Keratinocyte (primary cell): ENCODE measurements at regions not wholly inside any gene's neighbourhood (a gene's known extent, or its start where the extent isn't known, plus 50 kb on each side); places are given as distances from the start of the nearest gene placed in this dataset.
"Not testable (repeated sequence)": the region's sequence is repeated elsewhere in the genome, so short reads cannot be mapped to it uniquely, and the experiment has no call there.

Experiments
- DNase-seq: peaks from one replicate; pipeline ENCODE4 v3.0.0-alpha.2; 2011; ENCODE audit warnings: low read depth, missing footprints, low spot score
- FAIRE-seq: peaks from 2 replicates; lab custom pipeline; 2011; peaks lifted over from hg19 to GRCh38; lab: Jason Lieb, UNC
- H2AFZ ChIP-seq: 2 replicates; pipeline ENCODE4 v1.6.0; 2012; ENCODE audit warnings: low read length, control low read depth, inconsistent platforms; ENCODE audit not compliant: control insufficient read depth
- H3K27ac ChIP-seq: 2 replicates; pipeline ENCODE4 v1.5.1; 2011; ENCODE audit warnings: low read length; ENCODE audit not compliant: control insufficient read depth, insufficient read depth
- H3K27me3 ChIP-seq: 3 replicates; pipeline ENCODE4 v1.6.0; 2011; ENCODE audit warnings: low read length; ENCODE audit not compliant: control insufficient read depth, insufficient read depth; ENCODE audit errors: extremely low read depth
- H3K36me3 ChIP-seq, 2 experiments: 2 replicates in 1 of 2; 3 replicates in 1 of 2; pipeline ENCODE4 v1.5.1; 2011; ENCODE audit warnings: low read length in 2 of 2, mild to moderate bottlenecking in 1 of 2; ENCODE audit not compliant: control insufficient read depth in 2 of 2, insufficient read depth in 2 of 2; ENCODE audit errors: extremely low read depth in 1 of 2
- H3K4me1 ChIP-seq: 3 replicates; pipeline ENCODE4 v1.5.1; 2011; ENCODE audit warnings: low read length; ENCODE audit not compliant: control insufficient read depth, insufficient read depth; ENCODE audit errors: extremely low read depth
- H3K4me2 ChIP-seq: 3 replicates; pipeline ENCODE4 v1.6.0; 2011; ENCODE audit warnings: low read depth, low read length; ENCODE audit not compliant: control insufficient read depth, insufficient read depth; ENCODE audit errors: extremely low read depth
- H3K4me3 ChIP-seq, 3 experiments: fragments of 200-600 bp in 1 of 3; sonication (generic) in 1 of 3; 2 replicates in 2 of 3; 3 replicates in 1 of 3; pipeline ENCODE4 v1.5.1; 2011 to 2016; ENCODE audit warnings: low read length in 3 of 3, mild to moderate bottlenecking in 3 of 3, control low read depth in 2 of 3, inconsistent platforms in 1 of 3, low read depth in 1 of 3, mixed read lengths in 1 of 3, mixed run types in 1 of 3, moderate library complexity in 1 of 3; ENCODE audit not compliant: control insufficient read depth in 2 of 3, insufficient read depth in 2 of 3; ENCODE audit errors: extremely low read depth in 1 of 3
- H3K79me2 ChIP-seq: 2 replicates; pipeline ENCODE4 v1.6.0; 2012; ENCODE audit warnings: low read length; ENCODE audit not compliant: control insufficient read depth, insufficient read depth
- H3K9ac ChIP-seq: 3 replicates; pipeline ENCODE4 v1.6.0; 2011; ENCODE audit warnings: low read length; ENCODE audit not compliant: control insufficient read depth, insufficient read depth; ENCODE audit errors: extremely low read depth
- H3K9me1 ChIP-seq: 3 replicates; pipeline ENCODE4 v1.6.0; 2011; ENCODE audit warnings: low read length; ENCODE audit not compliant: control insufficient read depth, insufficient read depth; ENCODE audit errors: extremely low read depth
- H3K9me3 ChIP-seq: 2 replicates; pipeline ENCODE4 v1.5.1; 2012; ENCODE audit warnings: low read depth, low read length; ENCODE audit not compliant: control insufficient read depth
- H4K20me1 ChIP-seq: 3 replicates; pipeline ENCODE4 v1.6.0; 2011; ENCODE audit warnings: low read length; ENCODE audit not compliant: control insufficient read depth, insufficient read depth; ENCODE audit errors: extremely low read depth
- EZH2 ChIP-seq: IDR thresholded peaks from one replicate; pipeline ENCODE4 v1.6.1; 2012; ENCODE audit warnings: inconsistent platforms, mild to moderate bottlenecking, low read length, moderate library complexity
- dilution Hi-C: fragments of 300-500 bp; cut with MboI; formaldehyde crosslinking; loops from one replicate; pipeline ENCODE4 v1.7.0; 2020; ENCODE audit warnings: low sequenced_read_pairs; ENCODE audit not compliant: extremely low pct_ligation_motif_present
- TF ChIP-seq, protein P1 (sequence below), 3 experiments: IDR thresholded peaks in 1 of 3; conservative IDR thresholded peaks in 1 of 3; optimal IDR thresholded peaks in 1 of 3; 2 replicates in 2 of 3; 3 replicates in 1 of 3; pipeline versions ENCODE3 to v1.5.1; 2011; ENCODE audit warnings: low read length in 3 of 3, mild to moderate bottlenecking in 3 of 3, moderate library complexity in 2 of 3, control low read depth in 1 of 3, inconsistent platforms in 1 of 3; ENCODE audit not compliant: insufficient read depth in 2 of 3; ENCODE audit errors: extremely low read depth in 1 of 3

DNA sequence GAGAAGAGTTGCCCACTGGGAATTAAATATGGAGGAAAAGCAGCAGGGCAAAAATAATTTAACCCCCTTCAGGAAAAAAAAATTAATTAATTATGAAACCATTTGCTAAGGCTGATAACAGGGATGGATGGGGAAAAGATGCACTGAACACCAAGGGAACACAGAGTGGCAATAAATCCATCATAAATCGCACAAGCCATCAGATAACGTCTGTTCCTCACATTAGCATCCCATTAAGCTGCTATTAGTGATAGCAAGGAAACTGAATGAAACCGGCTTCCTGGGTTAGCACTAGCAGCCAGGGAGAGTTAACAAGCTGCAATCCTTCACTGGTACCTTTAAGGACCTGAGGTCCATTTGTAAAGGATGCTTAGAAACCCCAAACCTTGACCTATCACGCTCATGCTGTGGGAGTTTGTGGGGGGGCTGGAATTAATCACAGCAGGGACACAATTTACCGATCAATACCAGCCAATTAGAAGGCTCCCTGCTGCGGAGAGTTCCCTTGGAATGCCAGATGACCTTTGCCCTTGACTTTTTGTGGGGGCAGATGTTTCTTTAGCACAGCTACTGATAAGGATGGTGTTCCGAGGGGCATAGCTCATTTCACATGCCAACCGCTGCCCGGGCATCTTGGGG is 175.5 kb upstream of the KLF7 start:
- Histone ChIP-seq H3K4me2 (no peak overlapping the region), H3K36me3 (no peaks in the 10 kb centered on the region), H3K9me3 (no peaks in the 10 kb centered on the region), H3K27ac (no peak overlapping the region), H3K9ac (no peak overlapping the region), H3K4me3 (no peak overlapping the region), H3K79me2 (no peaks in the 10 kb centered on the region), H2AFZ (no peak overlapping the region), H4K20me1 (no peaks in the 10 kb centered on the region), H3K9me1 (no peaks in the 10 kb centered on the region), H3K4me1 (peaks cover 26% of the 10 kb centered on the region), H3K27me3 (no peaks in the 10 kb centered on the region)
- dilution Hi-C loops = no loop called here
- TF ChIP-seq, protein P1, sequence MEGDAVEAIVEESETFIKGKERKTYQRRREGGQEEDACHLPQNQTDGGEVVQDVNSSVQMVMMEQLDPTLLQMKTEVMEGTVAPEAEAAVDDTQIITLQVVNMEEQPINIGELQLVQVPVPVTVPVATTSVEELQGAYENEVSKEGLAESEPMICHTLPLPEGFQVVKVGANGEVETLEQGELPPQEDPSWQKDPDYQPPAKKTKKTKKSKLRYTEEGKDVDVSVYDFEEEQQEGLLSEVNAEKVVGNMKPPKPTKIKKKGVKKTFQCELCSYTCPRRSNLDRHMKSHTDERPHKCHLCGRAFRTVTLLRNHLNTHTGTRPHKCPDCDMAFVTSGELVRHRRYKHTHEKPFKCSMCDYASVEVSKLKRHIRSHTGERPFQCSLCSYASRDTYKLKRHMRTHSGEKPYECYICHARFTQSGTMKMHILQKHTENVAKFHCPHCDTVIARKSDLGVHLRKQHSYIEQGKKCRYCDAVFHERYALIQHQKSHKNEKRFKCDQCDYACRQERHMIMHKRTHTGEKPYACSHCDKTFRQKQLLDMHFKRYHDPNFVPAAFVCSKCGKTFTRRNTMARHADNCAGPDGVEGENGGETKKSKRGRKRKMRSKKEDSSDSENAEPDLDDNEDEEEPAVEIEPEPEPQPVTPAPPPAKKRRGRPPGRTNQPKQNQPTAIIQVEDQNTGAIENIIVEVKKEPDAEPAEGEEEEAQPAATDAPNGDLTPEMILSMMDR (optimal IDR thresholded peaks at IDR 0.05 in 1 of 3, IDR thresholded peaks at IDR 0.05 in 1 of 3, conservative IDR thresholded peaks at IDR 0.05 in 1 of 3; ENCODE audit: extremely low read depth in 1 of 3, insufficient read depth in 2 of 3, low read length in 3 of 3) = no peak
- TF ChIP-seq EZH2 = no peak
- DNase-seq (no peak), FAIRE-seq (no peak)

DNA sequence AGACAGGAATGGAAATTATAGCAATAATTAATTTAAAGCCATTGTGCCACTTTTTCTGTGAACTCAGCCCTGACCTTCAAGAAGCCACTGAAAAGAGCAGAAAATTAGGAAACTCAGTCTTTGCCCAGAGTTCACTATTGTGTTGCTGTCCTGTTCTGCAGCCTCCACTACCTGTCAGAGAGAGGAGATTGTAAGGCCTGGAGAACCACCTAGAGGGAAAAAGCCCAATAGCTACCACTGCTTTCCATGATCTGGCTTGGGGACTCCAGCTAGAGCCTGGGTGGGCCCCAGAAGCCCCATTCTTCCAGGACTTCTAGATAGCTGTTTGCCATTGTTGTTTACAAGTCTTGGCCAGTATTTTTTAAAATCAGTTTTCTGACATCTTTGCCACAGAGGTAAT is 176.1 kb upstream of the KLF7 start:
- Histone ChIP-seq H3K9me1 (no peaks in the 10 kb centered on the region), H3K27me3 (no peaks in the 10 kb centered on the region), H3K9me3 (no peaks in the 10 kb centered on the region), H3K79me2 (no peaks in the 10 kb centered on the region), H3K27ac (no peak overlapping the region), H2AFZ (no peak overlapping the region), H3K4me1 (peaks cover 21% of the 10 kb centered on the region), H3K9ac (no peak overlapping the region), H3K4me2 (no peak overlapping the region), H3K4me3 (no peak overlapping the region), H4K20me1 (no peaks in the 10 kb centered on the region), H3K36me3 (no peaks in the 10 kb centered on the region)
- FAIRE-seq (no peak), DNase-seq (no peak)
- dilution Hi-C loops = no loop called here
- TF ChIP-seq, protein P1 (optimal IDR thresholded peaks at IDR 0.05 in 1 of 3, IDR thresholded peaks at IDR 0.05 in 1 of 3, conservative IDR thresholded peaks at IDR 0.05 in 1 of 3; ENCODE audit: extremely low read depth in 1 of 3, insufficient read depth in 2 of 3, low read length in 3 of 3) = peak in 2 of 3 experiments; percentile 8 to 19
- no peak for TF ChIP-seq EZH2

DNA sequence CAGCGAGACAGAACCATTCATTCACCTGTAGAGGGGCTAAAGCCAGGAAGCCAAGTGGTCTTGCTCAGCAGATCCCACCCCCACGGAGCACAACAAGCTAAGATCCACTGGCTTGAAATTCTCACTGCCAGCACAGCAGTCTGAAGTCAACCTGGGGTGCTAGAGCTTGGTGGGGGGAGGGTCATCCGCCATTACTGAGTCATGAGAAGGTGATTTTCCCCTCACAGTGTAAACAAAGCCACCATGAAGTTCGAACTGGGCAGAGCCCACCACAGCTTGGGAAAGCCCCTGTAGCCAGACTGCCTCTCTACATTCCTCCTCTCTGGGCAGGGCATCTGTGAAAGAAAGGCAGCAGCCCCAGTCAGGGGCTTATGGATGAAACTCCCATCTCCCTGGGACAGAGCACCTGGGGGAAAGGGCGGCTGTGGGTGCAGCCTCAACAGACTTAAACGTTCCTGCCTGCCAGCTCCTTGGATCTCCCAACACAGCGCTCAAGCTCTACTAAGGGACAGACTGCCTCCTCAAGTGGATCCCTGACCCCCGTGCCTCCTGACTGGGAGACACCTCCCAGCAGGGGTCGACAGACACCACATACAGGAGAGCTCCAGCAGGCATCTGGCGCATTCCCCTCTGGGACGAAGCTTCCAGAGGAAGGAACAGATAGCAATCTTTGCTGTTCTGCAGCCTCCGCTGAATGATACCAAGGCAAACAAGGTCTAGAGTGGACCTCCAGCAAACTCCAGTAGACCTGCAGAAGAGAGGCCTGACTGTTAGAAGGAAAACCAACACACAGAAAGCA is 179.0 kb upstream of the KLF7 start:
- H3K4me2 ChIP-seq, H3K27ac ChIP-seq, H3K9me1 ChIP-seq, H3K9ac ChIP-seq, H2AFZ ChIP-seq, FAIRE-seq, DNase-seq, H3K27me3 ChIP-seq, H4K20me1 ChIP-seq, H3K9me3 ChIP-seq, H3K4me3 ChIP-seq, H3K36me3 ChIP-seq, H3K79me2 ChIP-seq, H3K4me1 ChIP-seq, dilution Hi-C loops: not testable (repeated sequence)
